Hepatocyte (in vitro differentiated cells): ENCODE measurements at regions not wholly inside any gene's neighbourhood (a gene's known extent, or its start where the extent isn't known, plus 50 kb on each side); places are given as distances from the start of the nearest gene placed in this dataset.

Source experiments
- DNase-seq: peaks from one replicate; pipeline ENCODE4 v3.0.0-alpha.2; 2016; ENCODE audit warnings: low spot score
- H2AFZ ChIP-seq: fragments of 200-600 bp; sonication (generic); 2 replicates; pipeline ENCODE4 v1.6.0; 2016; ENCODE audit warnings: antibody characterized with exemption, mild to moderate bottlenecking
- H3K27ac ChIP-seq: fragments of 200-600 bp; sonication (generic); 2 replicates; pipeline ENCODE4 v1.5.1; 2016; ENCODE audit warnings: mild to moderate bottlenecking
- H3K27me3 ChIP-seq: fragments of 200-600 bp; sonication (generic); 2 replicates; pipeline ENCODE4 v1.6.1; 2016
- H3K36me3 ChIP-seq: fragments of 200-600 bp; sonication (generic); replicated peaks from 2 replicates; pipeline ENCODE4 v1.5.1; 2016; ENCODE audit warnings: low read depth; ENCODE audit not compliant: insufficient read depth
- H3K4me1 ChIP-seq: fragments of 200-600 bp; sonication (generic); 2 replicates; pipeline ENCODE4 v1.5.1; 2016; ENCODE audit warnings: mild to moderate bottlenecking, moderate library complexity; ENCODE audit not compliant: insufficient read depth
- H3K4me2 ChIP-seq: fragments of 200-600 bp; sonication (generic); 2 replicates; pipeline ENCODE4 v1.6.0; 2016
- H3K4me3 ChIP-seq: fragments of 200-600 bp; sonication (generic); 2 replicates; pipeline ENCODE4 v1.5.1; 2016; ENCODE audit warnings: mild to moderate bottlenecking
- H3K79me2 ChIP-seq: fragments of 200-600 bp; sonication (generic); 2 replicates; pipeline ENCODE4 v1.6.0; 2017; ENCODE audit warnings: mild to moderate bottlenecking
- H3K9me2 ChIP-seq: fragments of 200-600 bp; sonication (generic); replicated peaks from 2 replicates; pipeline ENCODE4 v1.6.0; 2017; ENCODE audit warnings: mild to moderate bottlenecking; ENCODE audit not compliant: insufficient read depth
- H3K9me3 ChIP-seq: fragments of 200-600 bp; sonication (generic); 2 replicates; pipeline ENCODE4 v1.5.1; 2016; ENCODE audit warnings: low read depth, mild to moderate bottlenecking
- H4K20me1 ChIP-seq: fragments of 200-600 bp; sonication (generic); 2 replicates; pipeline ENCODE4 v1.6.0; 2016; ENCODE audit warnings: mild to moderate bottlenecking; ENCODE audit not compliant: insufficient read depth, poor library complexity, severe bottlenecking
- EZH2 ChIP-seq: fragments of 200-600 bp; sonication (generic); IDR thresholded peaks from 2 replicates; pipeline ENCODE4 v1.6.1; 2016; ENCODE audit warnings: antibody characterized with exemption, mild to moderate bottlenecking, borderline replicate concordance
- EZH2phosphoT487 ChIP-seq: fragments of 200-600 bp; sonication (generic); IDR thresholded peaks from one replicate; pipeline ENCODE4 v1.6.1; 2018; ENCODE audit warnings: antibody characterized with exemption, mild to moderate bottlenecking, low read depth, moderate library complexity; ENCODE audit not compliant: unreplicated experiment, severe bottlenecking
- WGBS: methylation state at CpG from one replicate; pipeline ENCODE4 v1.1.6; 2016; ENCODE audit warnings: low lambda C conversion rate; ENCODE audit errors: missing lambda C conversion rate; 5-methylcytosine and 5-hydroxymethylcytosine counted together
- TF ChIP-seq, protein P1 (sequence below): fragments of 200-600 bp; sonication (generic); IDR thresholded peaks from 2 replicates; pipeline ENCODE4 v1.5.1; 2016; ENCODE audit warnings: antibody characterized with exemption, mild to moderate bottlenecking; ENCODE audit not compliant: poor library complexity

DNA sequence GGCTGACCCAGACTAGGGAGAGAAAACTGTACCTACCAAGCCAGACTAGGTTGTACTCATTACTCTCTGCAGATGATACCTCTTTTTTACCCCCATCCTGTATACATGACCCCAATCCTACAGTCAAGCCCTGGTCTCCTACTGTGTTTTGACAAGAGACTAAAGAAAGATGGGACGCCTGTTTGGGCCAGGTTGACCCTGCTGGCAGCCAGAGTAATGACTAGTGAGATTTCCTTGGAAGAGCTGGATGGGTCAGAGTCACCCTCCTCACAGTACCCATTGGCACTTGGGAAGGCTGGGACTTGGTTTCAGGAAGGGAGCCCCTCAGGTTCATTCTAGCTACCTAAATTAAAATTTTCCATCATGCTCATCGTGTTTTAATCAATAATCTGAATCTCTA lies 89.7 kb upstream of the NR4A3 start:
- Histone ChIP-seq H2AFZ (no peak overlapping the region), H3K9me2 (no peaks in the 10 kb centered on the region), H4K20me1 (no peaks in the 10 kb centered on the region), H3K27ac (no peak overlapping the region), H3K4me1 (no peaks in the 10 kb centered on the region), H3K4me2 (no peak overlapping the region), H3K4me3 (no peak overlapping the region), H3K79me2 (no peaks in the 10 kb centered on the region), H3K27me3 (no peaks in the 10 kb centered on the region), H3K36me3 (no peaks in the 10 kb centered on the region), H3K9me3 (no peaks in the 10 kb centered on the region)
- no peak for DNase-seq
- TF ChIP-seq EZH2, result no peak
- TF ChIP-seq EZH2phosphoT487, result no peak
- TF ChIP-seq, protein P1, sequence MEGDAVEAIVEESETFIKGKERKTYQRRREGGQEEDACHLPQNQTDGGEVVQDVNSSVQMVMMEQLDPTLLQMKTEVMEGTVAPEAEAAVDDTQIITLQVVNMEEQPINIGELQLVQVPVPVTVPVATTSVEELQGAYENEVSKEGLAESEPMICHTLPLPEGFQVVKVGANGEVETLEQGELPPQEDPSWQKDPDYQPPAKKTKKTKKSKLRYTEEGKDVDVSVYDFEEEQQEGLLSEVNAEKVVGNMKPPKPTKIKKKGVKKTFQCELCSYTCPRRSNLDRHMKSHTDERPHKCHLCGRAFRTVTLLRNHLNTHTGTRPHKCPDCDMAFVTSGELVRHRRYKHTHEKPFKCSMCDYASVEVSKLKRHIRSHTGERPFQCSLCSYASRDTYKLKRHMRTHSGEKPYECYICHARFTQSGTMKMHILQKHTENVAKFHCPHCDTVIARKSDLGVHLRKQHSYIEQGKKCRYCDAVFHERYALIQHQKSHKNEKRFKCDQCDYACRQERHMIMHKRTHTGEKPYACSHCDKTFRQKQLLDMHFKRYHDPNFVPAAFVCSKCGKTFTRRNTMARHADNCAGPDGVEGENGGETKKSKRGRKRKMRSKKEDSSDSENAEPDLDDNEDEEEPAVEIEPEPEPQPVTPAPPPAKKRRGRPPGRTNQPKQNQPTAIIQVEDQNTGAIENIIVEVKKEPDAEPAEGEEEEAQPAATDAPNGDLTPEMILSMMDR, result no peak
- 86% methylated on average over 2 of the region's 2 CpGs for WGBS

DNA sequence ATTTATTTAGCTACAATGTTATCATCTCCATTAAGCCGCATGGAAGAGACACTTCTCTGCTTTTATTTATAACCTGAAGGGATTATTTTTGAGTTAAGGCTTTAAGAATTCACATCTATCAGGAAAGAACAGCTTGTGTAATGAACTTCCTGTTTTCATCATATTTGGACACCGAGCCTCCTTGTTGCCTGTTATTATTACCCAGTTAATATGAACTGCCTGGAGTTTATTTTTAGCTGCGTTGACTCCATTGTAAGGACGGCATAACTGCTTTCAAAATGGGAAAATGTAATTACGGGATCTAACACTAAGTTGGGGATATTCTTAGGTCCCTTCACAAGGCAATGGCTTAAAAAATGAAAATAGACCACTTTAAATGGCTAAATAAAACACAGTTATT lies 89.0 kb upstream of the NR4A3 start:
- DNase-seq, result no peak

DNA sequence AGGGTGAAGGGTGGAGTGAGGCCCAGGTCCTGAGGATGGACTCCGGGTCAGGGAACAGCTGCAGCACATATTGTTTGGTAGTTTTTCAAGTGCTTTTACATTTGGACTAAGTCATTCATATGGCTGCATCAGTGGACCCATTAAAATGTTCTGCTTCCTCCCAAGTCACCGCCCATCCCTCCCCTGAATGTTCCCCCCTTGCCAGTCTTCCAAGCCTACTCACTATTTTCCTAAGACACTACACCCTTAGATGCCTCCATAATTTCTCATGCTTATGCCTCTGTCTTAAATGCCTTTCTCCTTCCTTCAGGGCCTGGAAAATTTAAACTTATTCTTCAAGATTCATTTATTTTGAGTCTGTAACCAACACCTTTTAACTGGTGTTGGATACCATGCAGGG lies 86.6 kb upstream of the NR4A3 start:
- Histone ChIP-seq H3K4me1 (no peaks in the 10 kb centered on the region), H3K79me2 (no peaks in the 10 kb centered on the region), H3K4me3 (no peak overlapping the region), H3K9me2 (no peaks in the 10 kb centered on the region), H3K27ac (no peak overlapping the region), H3K4me2 (no peak overlapping the region), H3K9me3 (no peaks in the 10 kb centered on the region), H4K20me1 (no peaks in the 10 kb centered on the region), H3K27me3 (no peaks in the 10 kb centered on the region), H3K36me3 (no peaks in the 10 kb centered on the region), H2AFZ (no peak overlapping the region)
- no peak for DNase-seq
- TF ChIP-seq EZH2, result no peak
- no peak for TF ChIP-seq EZH2phosphoT487
- TF ChIP-seq, protein P1, result no peak
- WGBS, result 94% methylated on average over 2 of the region's 2 CpGs

More for the DNA sequence above, 89.0 kb upstream of the NR4A3 start:
- H3K79me2 ChIP-seq, result no peaks in the 10 kb centered on the region
- H3K9me2 ChIP-seq, result no peaks in the 10 kb centered on the region
- no peak overlapping the region for H3K4me3 ChIP-seq
- no peak for TF ChIP-seq EZH2
- TF ChIP-seq, protein P1, result no peak
- no peaks in the 10 kb centered on the region for H3K4me1 ChIP-seq
- H2AFZ ChIP-seq, result no peak overlapping the region
- H3K27ac ChIP-seq, result no peak overlapping the region
- no peaks in the 10 kb centered on the region for H3K9me3 ChIP-seq
- H4K20me1 ChIP-seq, result no peaks in the 10 kb centered on the region
- no peak overlapping the region for H3K4me2 ChIP-seq
- 78% methylated on average over 5 of the region's 5 CpGs for WGBS
- no peaks in the 10 kb centered on the region for H3K27me3 ChIP-seq
- H3K36me3 ChIP-seq, result no peaks in the 10 kb centered on the region

DNA sequence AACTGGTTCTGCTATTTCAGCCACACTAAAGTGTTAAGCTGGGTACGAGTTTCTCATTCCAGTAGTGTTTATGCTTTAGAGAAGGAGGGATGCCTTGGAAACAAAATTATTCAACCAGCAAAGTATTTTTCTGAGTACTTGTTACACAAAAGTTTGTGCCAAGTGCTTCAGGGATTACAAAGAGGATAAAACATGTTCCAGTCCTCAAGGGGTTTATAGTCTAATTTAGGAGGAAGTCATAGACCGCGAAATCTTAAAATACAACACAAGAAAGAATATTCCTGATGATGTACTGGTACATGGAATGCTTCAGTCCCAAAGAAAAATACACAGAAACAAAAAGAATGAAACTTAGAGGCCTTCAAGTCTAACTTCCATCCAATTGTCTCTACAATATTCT lies 85.4 kb upstream of the NR4A3 start:
- no peak overlapping the region for H2AFZ ChIP-seq
- no peaks in the 10 kb centered on the region for H3K27me3 ChIP-seq
- DNase-seq, result no peak
- TF ChIP-seq EZH2 (no peak), EZH2phosphoT487 (no peak)
- TF ChIP-seq, protein P1, result no peak
- H3K4me2 ChIP-seq, result no peak overlapping the region
- no peaks in the 10 kb centered on the region for H3K4me1 ChIP-seq
- H3K27ac ChIP-seq, result no peak overlapping the region
- no peaks in the 10 kb centered on the region for H3K9me3 ChIP-seq
- no peaks in the 10 kb centered on the region for H3K36me3 ChIP-seq
- WGBS, result 92% methylated on average over 3 of the region's 3 CpGs
- no peak overlapping the region for H3K4me3 ChIP-seq
- H3K79me2 ChIP-seq, result no peaks in the 10 kb centered on the region
- H3K9me2 ChIP-seq, result no peaks in the 10 kb centered on the region
- H4K20me1 ChIP-seq, result no peaks in the 10 kb centered on the region
